MCF 10A (cell line): ENCODE measurements at regions not wholly inside any gene's neighbourhood (a gene's known extent, or its start where the extent isn't known, plus 50 kb on each side); places are given as distances from the start of the nearest gene placed in this dataset.

Source experiments
- BruUV-seq: library from RNA; stranded (reverse); fragments of 400-500 nt; replicated peaks from 2 replicates; lab custom pipeline; 2021; lab: Mats Ljungman, UMichigan
- CTCF ChIA-PET: fragments of 300-600 bp; sonication (Branson Sonifier 250); formaldehyde crosslinking; extraction: SDS; loops from one replicate; lab custom pipeline; 2021; ENCODE audit warnings: antibody characterized with exemption, inconsistent platforms; lab: Yijun Ruan, JAX
- POLR2A ChIA-PET: fragments of 300-600, 350-650 bp; sonication (Branson Sonifier 250); formaldehyde crosslinking; extraction: SDS; loops from one replicate; lab custom pipeline; 2020; ENCODE audit warnings: antibody characterized with exemption, inconsistent platforms; lab: Yijun Ruan, JAX
- DNase-seq: peaks from one replicate; pipeline ENCODE4 v3.0.0-alpha.2; 2018; ENCODE audit not compliant: unreplicated experiment
- H3K27ac Mint-ChIP-seq: one replicate; pipeline ENCODE4 v1.8.0; 2022; ENCODE audit warnings: mild to moderate bottlenecking, low read depth, mixed read lengths; ENCODE audit not compliant: unreplicated experiment
- H3K27me3 Mint-ChIP-seq: one replicate; pipeline ENCODE4 v1.8.0; 2022; ENCODE audit warnings: mixed read lengths; ENCODE audit not compliant: insufficient read depth, unreplicated experiment
- H3K36me3 Mint-ChIP-seq: one replicate; pipeline ENCODE4 v1.8.0; 2022; ENCODE audit warnings: mild to moderate bottlenecking, moderate library complexity, mixed read lengths; ENCODE audit not compliant: insufficient read depth, unreplicated experiment
- H3K4me1 Mint-ChIP-seq: one replicate; pipeline ENCODE4 v1.8.0; 2022; ENCODE audit warnings: mixed read lengths; ENCODE audit not compliant: insufficient read depth, unreplicated experiment
- H3K4me3 Mint-ChIP-seq: one replicate; pipeline ENCODE4 v1.8.0; 2022; ENCODE audit warnings: mild to moderate bottlenecking, moderate library complexity, mixed read lengths; ENCODE audit not compliant: unreplicated experiment
- H3K9me3 Mint-ChIP-seq: one replicate; pipeline ENCODE4 v1.8.0; 2022; ENCODE audit warnings: mixed read lengths; ENCODE audit not compliant: unreplicated experiment
- intact Hi-C: fragments of 100-400 bp; cut with micrococcal nuclease; formaldehyde crosslinking; loops from 2 replicates; pipeline ENCODE4 v1.14.1; 2022
- TF ChIP-seq, protein P1 (sequence below): fragments of 200-600 bp; IDR thresholded peaks from one replicate; pipeline ENCODE4 v1.8.0; 2022; ENCODE audit warnings: antibody characterized with exemption, mild to moderate bottlenecking; ENCODE audit not compliant: unreplicated experiment

DNA sequence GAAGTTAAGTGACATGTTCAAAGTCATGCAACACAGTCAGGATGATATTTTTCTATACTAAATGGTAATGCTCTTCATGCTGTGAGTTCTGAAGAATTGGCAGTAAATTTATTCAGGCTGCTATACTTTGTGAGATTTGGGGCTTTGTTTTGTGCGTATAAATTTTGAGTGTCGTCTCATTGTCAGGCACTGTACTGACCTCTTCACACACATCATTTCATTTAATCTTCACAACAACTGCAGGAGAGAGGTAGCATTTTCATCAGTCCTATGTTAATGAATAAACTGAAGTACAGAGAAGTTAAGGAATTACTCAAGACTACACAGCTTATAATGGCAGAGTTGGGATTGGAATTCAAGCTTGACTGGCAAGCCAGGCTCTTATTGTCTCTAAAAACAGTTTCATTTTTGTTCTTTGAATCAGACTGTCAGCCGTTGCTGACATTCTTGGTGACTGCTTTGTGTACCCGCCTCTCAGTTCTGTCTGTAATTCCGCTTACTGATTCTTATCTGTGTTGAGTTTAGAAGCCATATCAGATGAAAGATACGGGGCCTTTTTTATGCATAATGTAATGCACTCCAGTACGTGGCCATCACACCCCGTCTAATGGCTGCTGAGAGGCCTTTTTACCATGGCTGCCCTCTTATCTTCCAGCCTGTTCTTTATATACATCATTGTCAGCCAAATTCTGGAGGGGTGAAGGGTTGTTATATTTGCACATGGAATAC is 274.9 kb downstream of the UTRN start:
- no peaks in the 10 kb centered on the region for H3K9me3 Mint-ChIP-seq
- H3K27ac Mint-ChIP-seq, result no peak overlapping the region
- H3K4me3 Mint-ChIP-seq, result no peak overlapping the region
- no peaks in the 10 kb centered on the region for H3K4me1 Mint-ChIP-seq
- intact Hi-C loops, result no loop called here
- no peaks in the 10 kb centered on the region for H3K27me3 Mint-ChIP-seq
- TF ChIP-seq, protein P1, sequence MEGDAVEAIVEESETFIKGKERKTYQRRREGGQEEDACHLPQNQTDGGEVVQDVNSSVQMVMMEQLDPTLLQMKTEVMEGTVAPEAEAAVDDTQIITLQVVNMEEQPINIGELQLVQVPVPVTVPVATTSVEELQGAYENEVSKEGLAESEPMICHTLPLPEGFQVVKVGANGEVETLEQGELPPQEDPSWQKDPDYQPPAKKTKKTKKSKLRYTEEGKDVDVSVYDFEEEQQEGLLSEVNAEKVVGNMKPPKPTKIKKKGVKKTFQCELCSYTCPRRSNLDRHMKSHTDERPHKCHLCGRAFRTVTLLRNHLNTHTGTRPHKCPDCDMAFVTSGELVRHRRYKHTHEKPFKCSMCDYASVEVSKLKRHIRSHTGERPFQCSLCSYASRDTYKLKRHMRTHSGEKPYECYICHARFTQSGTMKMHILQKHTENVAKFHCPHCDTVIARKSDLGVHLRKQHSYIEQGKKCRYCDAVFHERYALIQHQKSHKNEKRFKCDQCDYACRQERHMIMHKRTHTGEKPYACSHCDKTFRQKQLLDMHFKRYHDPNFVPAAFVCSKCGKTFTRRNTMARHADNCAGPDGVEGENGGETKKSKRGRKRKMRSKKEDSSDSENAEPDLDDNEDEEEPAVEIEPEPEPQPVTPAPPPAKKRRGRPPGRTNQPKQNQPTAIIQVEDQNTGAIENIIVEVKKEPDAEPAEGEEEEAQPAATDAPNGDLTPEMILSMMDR, result no peak
- ChIA-PET POLR2A (interaction anchor here (0.9 kb wide), 1 partner anchor 9 kb away, joined by 3 read pairs; no protein-coding TSS in a partner anchor), CTCF (no interaction called here)
- H3K36me3 Mint-ChIP-seq, result peaks cover 13% of the 10 kb centered on the region
- DNase-seq, result no peak
- no TSS peak for BruUV-seq

DNA sequence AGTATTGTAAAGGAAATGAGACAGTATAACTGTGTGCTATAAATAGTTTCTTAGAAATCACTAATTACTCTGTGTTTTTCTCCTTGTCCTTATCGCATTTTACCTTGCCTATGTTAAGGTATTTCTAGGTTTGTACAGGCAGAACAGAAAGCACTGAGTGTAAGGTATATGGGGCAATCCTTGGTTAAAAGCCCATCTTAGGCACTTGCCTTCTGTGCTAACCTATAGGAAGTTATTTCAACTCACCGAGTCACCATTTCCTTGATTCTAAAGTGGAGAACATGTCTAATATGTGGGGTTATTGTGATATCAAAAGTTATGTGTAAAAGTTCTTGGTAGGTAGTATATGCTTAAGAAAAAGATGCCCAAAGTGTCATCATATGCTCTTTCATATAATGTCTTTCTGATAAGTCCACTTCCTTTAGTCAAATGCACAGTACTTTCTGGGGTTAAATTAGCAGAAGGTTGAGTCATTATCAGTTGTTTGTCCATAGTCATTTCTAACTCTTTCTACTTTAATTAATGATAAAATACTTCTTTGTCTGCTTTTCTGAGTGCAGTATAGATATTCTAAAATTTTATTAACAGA is 276.4 kb downstream of the UTRN start:
- H3K36me3 Mint-ChIP-seq, result peaks cover 6% of the 10 kb centered on the region

DNA sequence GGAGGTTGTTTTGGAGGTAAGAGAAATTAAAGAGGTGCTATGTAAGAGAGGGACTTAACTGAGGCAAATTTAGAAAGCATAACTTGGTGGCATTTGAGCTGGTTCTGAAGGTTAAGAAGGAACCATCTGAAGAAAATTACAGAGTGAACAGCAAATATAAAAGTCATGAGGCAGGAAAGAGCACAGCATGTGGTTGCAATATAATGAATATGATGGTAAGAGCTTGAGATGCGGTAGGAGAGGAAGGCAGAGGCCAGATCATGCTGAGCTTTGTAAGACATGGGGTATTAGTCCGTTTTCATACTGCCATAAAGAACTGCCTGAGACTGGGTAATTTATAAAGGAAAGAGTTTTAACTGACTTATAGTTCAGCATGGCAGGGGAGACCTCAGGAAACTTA is 279.1 kb downstream of the UTRN start:
- Mint-ChIP-seq H3K4me1 (no peaks in the 10 kb centered on the region), H3K27ac (no peak overlapping the region), H3K4me3 (no peak overlapping the region), H3K27me3 (no peaks in the 10 kb centered on the region), H3K9me3 (no peaks in the 10 kb centered on the region), H3K36me3 (no peaks in the 10 kb centered on the region)
- no TSS peak for BruUV-seq
- intact Hi-C loops, result no loop called here
- ChIA-PET CTCF (interaction anchor here (0.6 to 0.7 kb wide), 2 partner anchors 38 to 183 kb away, joined by 4 read pairs; no protein-coding TSS in a partner anchor), POLR2A (interaction anchor here (0.5 to 1.3 kb wide), 2 partner anchors 9 to 170 kb away, joined by 3 read pairs; no protein-coding TSS in a partner anchor)
- TF ChIP-seq, protein P1, result no peak
- no peak for DNase-seq

More for the DNA sequence above, 276.4 kb downstream of the UTRN start:
- POLR2A ChIA-PET, result no interaction called here
- H3K27ac Mint-ChIP-seq, result no peak overlapping the region
- TF ChIP-seq, protein P1, result no peak
- intact Hi-C loops, result no loop called here
- CTCF ChIA-PET, result no interaction called here
- no peaks in the 10 kb centered on the region for H3K4me1 Mint-ChIP-seq
- no peak overlapping the region for H3K4me3 Mint-ChIP-seq
- H3K27me3 Mint-ChIP-seq, result no peaks in the 10 kb centered on the region
- no peaks in the 10 kb centered on the region for H3K9me3 Mint-ChIP-seq
- no TSS peak for BruUV-seq
- no peak for DNase-seq

DNA sequence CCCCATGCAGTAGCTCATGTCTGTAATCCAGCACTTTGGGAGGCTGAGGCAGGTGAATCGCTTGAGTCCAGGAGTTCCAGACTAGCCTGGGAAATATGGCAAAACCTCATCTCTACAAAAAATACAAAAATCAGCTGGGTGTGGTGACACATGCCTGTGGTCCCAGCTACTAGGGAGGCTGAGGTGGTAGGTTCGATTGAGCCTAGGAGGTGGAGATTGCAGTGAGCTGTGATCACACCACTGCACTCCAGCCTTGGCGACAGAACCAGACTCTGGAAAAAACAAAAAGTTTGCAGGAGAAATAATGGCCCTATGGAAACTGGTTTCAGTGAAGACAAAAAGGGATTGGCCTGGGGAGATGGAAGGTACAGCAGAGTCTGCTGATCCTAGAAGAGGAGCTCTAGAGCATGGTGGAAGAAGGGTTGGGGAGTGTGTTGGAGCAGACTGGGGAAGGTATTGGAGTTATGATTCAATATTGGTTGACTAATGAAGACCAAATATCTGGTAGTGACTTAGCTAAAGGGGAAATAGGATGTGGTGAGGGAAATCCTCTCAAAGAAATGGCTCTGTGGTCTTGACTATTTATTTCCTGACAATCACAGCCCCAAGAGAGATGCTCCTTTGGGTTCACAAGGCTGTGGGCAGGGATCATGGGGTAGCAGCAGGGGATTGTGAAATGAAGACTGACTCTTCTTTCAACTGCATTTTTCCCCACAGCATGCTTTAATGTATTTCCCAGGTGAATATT is 281.9 kb downstream of the UTRN start:
- intact Hi-C loops, result no loop called here
- Mint-ChIP-seq H3K4me1 (no peaks in the 10 kb centered on the region), H3K4me3 (no peak overlapping the region), H3K36me3 (peaks cover 15% of the 10 kb centered on the region), H3K27ac (no peak overlapping the region), H3K9me3 (no peaks in the 10 kb centered on the region), H3K27me3 (no peaks in the 10 kb centered on the region)
- ChIA-PET POLR2A (interaction anchor here (0.6 kb wide), 2 partner anchors 22 to 489 kb away, joined by 3 read pairs; no protein-coding TSS in a partner anchor), CTCF (interaction anchor here (0.6 to 1.7 kb wide), 3 partner anchors 16 to 1053 kb away, joined by 3 to 4 read pairs (median 3); no protein-coding TSS in a partner anchor)
- BruUV-seq, result no TSS peak
- TF ChIP-seq, protein P1, result no peak
- DNase-seq, result no peak
